GM18517 (cell line): ENCODE measurements at regions not wholly inside any gene's neighbourhood (a gene's known extent, or its start where the extent isn't known, plus 50 kb on each side); places are given as distances from the start of the nearest gene placed in this dataset.
A peak's percentile ranks its signal among the peaks of the same experiment; 100 is the strongest.

Source experiments
- ATAC-seq: cut with Tn5 transposase; IDR thresholded peaks from one replicate; pipeline ENCODE4 v1.9.1; 2021; ENCODE audit warnings: mild to moderate bottlenecking, moderate library complexity; ENCODE audit not compliant: unreplicated experiment

DNA sequence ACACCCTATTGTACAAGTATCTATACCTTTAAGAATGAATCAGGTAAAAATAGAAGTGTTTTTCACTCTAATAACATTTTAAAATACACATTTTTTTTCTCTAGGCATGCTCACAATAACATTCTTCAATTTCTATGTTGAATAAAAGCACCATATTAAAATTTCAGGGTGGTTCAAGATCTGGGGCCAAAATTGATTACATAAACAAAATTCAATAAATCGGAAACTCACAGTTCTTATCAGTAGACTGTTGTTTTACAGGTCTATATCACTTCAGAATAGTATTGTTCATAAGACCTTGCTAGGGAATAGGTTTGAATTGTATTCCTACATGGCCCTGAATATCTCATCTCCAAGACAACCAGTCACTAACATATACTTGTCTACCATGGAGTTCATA lies 634.0 kb downstream of the SPOCK3 start:
- ATAC-seq = no peak

DNA sequence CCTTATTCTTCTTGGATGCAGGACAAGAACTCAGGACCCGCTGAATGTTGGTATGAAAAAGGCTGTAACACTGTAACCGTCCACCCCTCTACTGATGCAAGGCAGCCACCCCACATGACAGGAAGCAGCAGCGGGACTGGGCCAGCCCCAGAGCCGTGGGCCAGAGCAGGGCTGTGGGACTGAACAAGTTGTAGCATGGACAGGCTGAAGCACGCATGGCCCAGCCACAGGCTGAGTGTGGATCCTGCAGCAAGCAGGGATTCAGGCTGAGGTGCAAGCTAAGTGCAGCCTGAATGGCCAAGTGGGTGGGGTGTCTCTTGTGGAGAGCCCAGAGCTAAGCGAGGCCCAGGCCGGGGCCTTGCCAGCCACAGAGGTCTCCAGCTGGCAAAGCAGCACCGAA lies 632.2 kb downstream of the SPOCK3 start:
- ATAC-seq = no peak

GRCh38 chr4:166622425-166622977 lies 611.8 kb downstream of the SPOCK3 start:
- no peak for ATAC-seq

DNA sequence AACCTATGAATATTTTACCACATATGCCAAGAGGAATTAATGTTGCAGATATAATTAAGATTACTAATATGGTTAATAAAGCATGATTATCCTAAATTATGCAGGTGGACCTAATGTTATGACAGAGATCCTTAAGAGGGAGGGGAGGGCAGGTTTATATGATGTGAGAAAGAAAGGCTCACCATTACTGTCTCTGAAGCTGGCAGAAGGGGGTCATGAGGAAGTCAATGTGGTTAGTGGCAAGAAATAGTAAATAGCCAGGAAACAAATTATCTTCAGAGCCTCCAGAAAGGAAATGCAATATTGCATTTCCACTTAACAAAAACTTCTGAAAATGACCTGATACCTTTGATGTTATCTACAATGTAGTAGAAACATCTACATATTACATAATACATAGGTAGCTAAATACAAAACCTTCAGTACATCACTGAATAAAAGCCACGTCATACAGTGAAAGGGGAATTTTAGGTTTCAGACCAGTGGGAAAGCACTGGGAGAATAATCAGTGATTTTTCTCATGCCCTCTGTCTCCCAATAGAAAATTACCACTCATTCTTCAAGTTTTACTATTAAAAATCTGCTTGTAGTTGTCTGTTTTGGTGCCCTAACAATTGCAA lies 609.2 kb downstream of the SPOCK3 start:
- no peak for ATAC-seq

DNA sequence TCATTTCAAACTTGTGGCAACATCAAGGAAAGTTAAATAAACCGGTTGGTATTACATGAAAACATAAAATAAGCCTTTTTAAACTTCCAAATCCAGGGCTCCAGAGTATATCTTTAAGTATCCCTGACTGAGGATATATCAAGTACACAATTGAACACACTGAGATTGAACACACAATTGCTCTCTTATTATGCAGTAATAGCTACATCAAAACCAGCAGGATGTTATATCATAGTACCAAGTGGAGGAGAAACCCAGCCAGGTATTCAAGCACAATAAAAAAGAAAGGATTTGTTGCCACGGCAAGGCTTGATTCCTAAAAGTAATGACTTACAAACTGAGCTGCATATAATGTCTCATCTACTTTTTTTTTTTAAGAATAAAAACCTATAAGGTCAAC lies 605.8 kb downstream of the SPOCK3 start:
- ATAC-seq = no peak

DNA sequence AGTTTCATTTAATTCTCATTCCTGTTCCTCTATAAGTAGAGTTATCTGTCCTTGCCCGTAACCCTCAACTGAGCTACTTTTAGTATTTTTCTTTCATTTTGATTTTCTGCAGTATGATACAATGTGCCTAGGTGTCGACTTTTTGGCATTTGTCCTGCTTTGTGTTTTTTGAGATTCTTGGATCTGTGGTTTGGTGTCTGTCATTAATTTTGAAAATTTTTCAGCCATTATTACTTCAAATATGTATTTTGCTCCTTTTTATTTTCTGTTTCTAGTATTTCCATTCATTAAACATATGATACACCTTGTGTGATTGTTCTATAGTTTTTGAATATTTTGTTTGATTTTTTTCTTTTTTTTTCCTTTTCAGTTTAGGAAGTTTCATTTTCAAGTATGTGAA lies 598.9 kb downstream of the SPOCK3 start:
- ATAC-seq = no peak

GRCh38 chr4:166637816-166638215 lies 596.5 kb downstream of the SPOCK3 start:
- no peak for ATAC-seq

DNA sequence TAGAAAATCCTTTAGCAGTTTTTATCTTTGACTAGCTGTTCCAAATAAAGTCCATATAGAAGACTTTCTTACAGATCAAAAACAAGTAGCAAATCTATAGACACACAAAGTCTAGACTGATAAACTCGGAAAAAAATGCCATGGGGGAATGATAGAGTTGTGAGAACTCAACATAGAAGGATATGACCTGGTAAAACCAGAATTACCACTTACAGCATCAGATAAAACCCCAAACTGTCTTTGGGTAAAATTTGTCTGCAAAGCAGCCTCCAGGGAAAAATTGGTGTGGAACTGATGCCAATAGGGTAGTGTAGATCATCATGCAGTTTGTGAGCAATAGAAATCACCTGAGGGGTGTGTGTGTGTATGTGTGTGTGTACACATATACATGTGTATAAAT lies 579.1 kb downstream of the SPOCK3 start:
- no peak for ATAC-seq

- no peak for ATAC-seq
These were observed 578.6 kb downstream of the SPOCK3 start for GRCh38 chr4:166655705-166656104.

- no peak for ATAC-seq
These were observed 577.0 kb downstream of the SPOCK3 start for GRCh38 chr4:166657261-166657660.

GRCh38 chr4:166658585-166658984 lies 575.7 kb downstream of the SPOCK3 start:
- peak; percentile 42 for ATAC-seq

DNA sequence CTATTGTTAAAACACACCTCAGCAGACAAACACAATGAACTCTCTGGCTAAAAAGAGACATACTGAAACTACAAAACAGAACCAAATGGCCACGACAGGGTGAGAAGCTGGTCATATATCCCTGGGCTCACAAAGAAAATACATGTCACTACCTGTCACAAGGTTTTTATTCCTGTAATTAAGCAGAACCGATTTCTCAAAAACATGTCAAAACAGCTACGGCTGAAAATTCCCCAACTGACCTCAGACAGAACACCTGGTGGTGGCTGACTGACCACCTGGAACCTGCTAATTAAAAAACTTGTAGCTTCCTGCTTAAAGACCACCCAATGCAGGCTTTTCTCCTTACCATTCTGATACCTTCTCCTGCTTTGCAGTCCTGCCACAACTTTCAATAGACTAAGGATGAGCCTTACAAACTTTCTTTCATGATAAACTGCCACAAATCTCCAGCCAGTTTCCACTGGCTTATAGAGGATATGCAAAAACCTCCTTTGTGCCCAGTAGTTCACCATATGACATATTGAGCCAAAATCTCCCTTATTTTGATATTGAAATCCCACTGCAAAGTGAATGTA lies 571.9 kb downstream of the SPOCK3 start:
- ATAC-seq = peak; percentile 89

- ATAC-seq = no peak
These were observed 564.0 kb downstream of the SPOCK3 start for GRCh38 chr4:166670341-166670740.

- ATAC-seq = no peak
These were observed 560.4 kb downstream of the SPOCK3 start for GRCh38 chr4:166673911-166674310.

GRCh38 chr4:166675411-166675810 lies 558.9 kb downstream of the SPOCK3 start:
- no peak for ATAC-seq

DNA sequence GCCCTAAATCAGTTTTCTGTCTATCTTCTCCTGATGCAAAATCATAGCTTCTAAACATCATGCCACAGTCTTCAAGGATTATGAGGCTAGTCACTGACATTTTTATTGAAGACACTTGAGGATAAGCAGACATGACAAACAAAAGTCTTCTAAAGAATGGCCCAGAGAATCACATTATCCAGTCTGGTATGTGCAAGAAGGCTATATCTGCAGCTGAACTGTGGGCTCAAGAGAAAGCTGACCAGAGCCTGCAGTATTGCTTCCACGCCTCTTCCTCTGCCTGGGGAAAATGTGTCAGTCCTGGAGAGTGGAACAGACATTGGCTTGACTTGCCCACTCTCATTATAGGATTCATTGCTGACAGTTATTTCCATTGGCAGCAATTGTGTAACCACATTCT lies 553.5 kb downstream of the SPOCK3 start:
- no peak for ATAC-seq

DNA sequence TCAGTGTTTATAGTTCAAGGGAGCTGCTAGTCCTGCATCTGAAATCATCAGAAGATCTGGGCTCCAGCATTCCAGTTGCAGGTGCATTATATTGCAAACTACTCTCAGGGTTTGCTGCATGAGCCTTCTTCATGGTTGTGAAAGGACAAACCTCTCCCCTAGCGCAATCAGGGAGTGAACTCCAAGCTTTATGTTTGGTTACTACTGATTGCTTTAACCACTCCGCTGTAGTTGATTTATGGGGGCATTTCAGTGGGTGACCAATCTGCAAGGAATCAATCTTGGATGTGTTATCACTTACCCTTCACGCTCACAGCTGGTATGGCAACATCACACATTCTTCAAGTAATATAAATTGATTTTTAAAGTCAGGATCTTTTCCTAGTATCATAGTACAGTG lies 552.1 kb downstream of the SPOCK3 start:
- ATAC-seq = no peak
